ENCODE measurements at regions not wholly inside any gene's neighbourhood (a gene's known extent, or its start where the extent isn't known, plus 50 kb on each side); places are given as distances from the start of the nearest gene placed in this dataset.

DNA sequence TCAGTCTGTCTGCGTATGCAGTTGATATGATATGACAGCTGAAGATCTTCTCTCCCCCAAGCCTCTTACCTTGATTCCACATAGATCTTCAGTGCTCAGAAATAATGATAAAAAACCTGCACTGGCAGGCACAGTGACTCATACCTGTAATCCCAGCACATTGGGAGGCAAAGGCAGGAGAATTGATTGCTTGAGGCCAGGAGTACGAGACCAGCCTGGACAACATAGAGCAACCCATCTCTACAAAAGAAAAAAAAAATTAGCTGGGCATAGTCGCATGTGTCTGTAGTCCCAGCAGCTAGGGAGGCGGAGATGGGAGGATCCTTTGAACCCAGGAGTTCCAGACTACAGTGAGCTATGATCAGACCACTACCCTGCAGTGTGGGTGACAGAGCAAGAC lies 551.0 kb upstream of the MIR17HG start:
- Mint-ChIP-seq H3K4me1 (no peaks in the 10 kb centered on the region), H3K36me3 (no peaks in the 10 kb centered on the region), H3K27me3 (ENCODE audit: low read depth in 2 of 2) (no peaks in the 10 kb centered on the region), H3K4me3 (no peak overlapping the region), H3K27ac (no peak overlapping the region), H3K9me3 (peaks cover 7 to 9% of the 10 kb centered on the region in 2 donors)
- no peak for ATAC-seq
- Histone ChIP-seq H3K36me3 (ENCODE audit: control insufficient read depth, insufficient read depth, low read length) (no peaks in the 10 kb centered on the region), H3K4me3 (ENCODE audit: low read length) (no peak overlapping the region), H3K27me3 (ENCODE audit: control insufficient read depth, insufficient read depth, low read length) (no peaks in the 10 kb centered on the region), H3K27ac (ENCODE audit: low read length) (no peak overlapping the region), H3K9me3 (ENCODE audit: control insufficient read depth, insufficient read depth, low read length) (peaks cover 3% of the 10 kb centered on the region), H3K4me1 (ENCODE audit: control insufficient read depth, insufficient read depth, low read length) (no peaks in the 10 kb centered on the region)
- intact Hi-C loops (cut with micrococcal nuclease) = no loop called here
- no peak for DNase-seq
- TF ChIP-seq, protein P1, sequence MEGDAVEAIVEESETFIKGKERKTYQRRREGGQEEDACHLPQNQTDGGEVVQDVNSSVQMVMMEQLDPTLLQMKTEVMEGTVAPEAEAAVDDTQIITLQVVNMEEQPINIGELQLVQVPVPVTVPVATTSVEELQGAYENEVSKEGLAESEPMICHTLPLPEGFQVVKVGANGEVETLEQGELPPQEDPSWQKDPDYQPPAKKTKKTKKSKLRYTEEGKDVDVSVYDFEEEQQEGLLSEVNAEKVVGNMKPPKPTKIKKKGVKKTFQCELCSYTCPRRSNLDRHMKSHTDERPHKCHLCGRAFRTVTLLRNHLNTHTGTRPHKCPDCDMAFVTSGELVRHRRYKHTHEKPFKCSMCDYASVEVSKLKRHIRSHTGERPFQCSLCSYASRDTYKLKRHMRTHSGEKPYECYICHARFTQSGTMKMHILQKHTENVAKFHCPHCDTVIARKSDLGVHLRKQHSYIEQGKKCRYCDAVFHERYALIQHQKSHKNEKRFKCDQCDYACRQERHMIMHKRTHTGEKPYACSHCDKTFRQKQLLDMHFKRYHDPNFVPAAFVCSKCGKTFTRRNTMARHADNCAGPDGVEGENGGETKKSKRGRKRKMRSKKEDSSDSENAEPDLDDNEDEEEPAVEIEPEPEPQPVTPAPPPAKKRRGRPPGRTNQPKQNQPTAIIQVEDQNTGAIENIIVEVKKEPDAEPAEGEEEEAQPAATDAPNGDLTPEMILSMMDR (IDR thresholded peaks at IDR 0.05) = no peak
- 84% methylated on average over 4 of the region's 4 CpGs for WGBS (ENCODE audit: insufficient coverage)

DNA sequence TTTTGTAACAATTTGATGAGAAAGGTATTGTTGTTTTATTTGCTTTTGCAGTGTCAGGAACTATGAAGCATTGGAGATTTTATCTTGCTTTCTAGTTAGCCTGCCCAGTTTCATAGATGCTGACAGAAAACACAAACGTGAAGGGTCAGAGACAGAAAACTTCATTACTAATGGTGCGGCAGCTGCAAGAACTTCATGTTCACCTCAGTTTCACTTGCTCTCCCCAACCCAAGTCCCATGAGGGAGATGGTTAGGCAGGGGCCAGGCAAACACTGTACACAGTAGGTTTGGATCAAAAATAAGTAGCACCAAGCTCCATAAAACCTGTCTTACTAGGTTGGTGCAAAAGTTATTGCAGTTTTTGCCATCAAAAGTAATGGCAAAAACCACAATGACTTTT lies 550.2 kb upstream of the MIR17HG start:
- H3K27me3 Mint-ChIP-seq (ENCODE audit: low read depth in 2 of 2) = no peaks in the 10 kb centered on the region
- no peak overlapping the region for H3K27ac Mint-ChIP-seq
- Histone ChIP-seq H3K36me3 (ENCODE audit: control insufficient read depth, insufficient read depth, low read length) (no peaks in the 10 kb centered on the region), H3K4me1 (ENCODE audit: control insufficient read depth, insufficient read depth, low read length) (no peaks in the 10 kb centered on the region), H3K27me3 (ENCODE audit: control insufficient read depth, insufficient read depth, low read length) (no peaks in the 10 kb centered on the region), H3K27ac (ENCODE audit: low read length) (no peak overlapping the region), H3K4me3 (ENCODE audit: low read length) (no peak overlapping the region), H3K9me3 (ENCODE audit: control insufficient read depth, insufficient read depth, low read length) (peaks cover 3% of the 10 kb centered on the region)
- H3K4me3 Mint-ChIP-seq = no peak overlapping the region
- H3K9me3 Mint-ChIP-seq = peaks cover 7 to 9% of the 10 kb centered on the region in 2 donors
- whole genome bisulfite sequencing (ENCODE audit: insufficient coverage) = 77% methylated on average over 2 of the region's 2 CpGs
- ATAC-seq (no peak), DNase-seq (no peak)
- H3K36me3 Mint-ChIP-seq = no peaks in the 10 kb centered on the region
- H3K4me1 Mint-ChIP-seq = no peaks in the 10 kb centered on the region
- TF ChIP-seq, protein P1 (IDR thresholded peaks at IDR 0.05) = no peak
- intact Hi-C loops (cut with micrococcal nuclease) = no loop called here

DNA sequence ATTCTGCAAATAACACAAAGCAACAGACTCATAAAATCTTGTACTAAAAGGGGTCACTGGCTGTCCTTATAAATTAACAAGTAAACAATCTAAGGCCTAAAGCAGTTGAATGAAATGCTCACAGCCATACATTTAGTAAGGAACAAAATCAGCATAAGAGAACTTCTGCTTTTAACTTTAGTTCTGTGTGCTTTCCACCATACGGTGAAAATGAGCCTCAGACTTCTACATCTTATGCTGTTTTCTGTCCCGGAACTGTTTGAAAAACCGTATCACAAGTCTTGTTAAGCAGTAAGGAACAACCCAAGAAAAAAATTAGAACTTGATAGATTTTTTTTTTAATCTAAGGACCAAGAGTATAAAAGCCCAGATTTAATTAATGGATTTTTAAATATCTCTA lies 549.1 kb upstream of the MIR17HG start:
- H3K9me3 ChIP-seq (ENCODE audit: control insufficient read depth, insufficient read depth, low read length) = peaks cover 3% of the 10 kb centered on the region
- ATAC-seq = no peak
- H3K27me3 ChIP-seq (ENCODE audit: control insufficient read depth, insufficient read depth, low read length) = no peaks in the 10 kb centered on the region
- Mint-ChIP-seq H3K4me1 (no peaks in the 10 kb centered on the region), H3K27me3 (ENCODE audit: low read depth in 2 of 2) (no peaks in the 10 kb centered on the region), H3K9me3 (peaks cover 8 to 11% of the 10 kb centered on the region in 2 donors), H3K36me3 (no peaks in the 10 kb centered on the region), H3K27ac (no peak overlapping the region), H3K4me3 (no peak overlapping the region)
- no peak overlapping the region for H3K4me3 ChIP-seq (ENCODE audit: low read length)
- no peak overlapping the region for H3K27ac ChIP-seq (ENCODE audit: low read length)
- H3K36me3 ChIP-seq (ENCODE audit: control insufficient read depth, insufficient read depth, low read length) = no peaks in the 10 kb centered on the region
- H3K4me1 ChIP-seq (ENCODE audit: control insufficient read depth, insufficient read depth, low read length) = no peaks in the 10 kb centered on the region
- WGBS (ENCODE audit: insufficient coverage) = 11% methylated on average over 2 of the region's 3 CpGs
- no peak for DNase-seq
- intact Hi-C loops (cut with micrococcal nuclease) = no loop called here
- TF ChIP-seq, protein P1 (IDR thresholded peaks at IDR 0.05) = no peak

DNA sequence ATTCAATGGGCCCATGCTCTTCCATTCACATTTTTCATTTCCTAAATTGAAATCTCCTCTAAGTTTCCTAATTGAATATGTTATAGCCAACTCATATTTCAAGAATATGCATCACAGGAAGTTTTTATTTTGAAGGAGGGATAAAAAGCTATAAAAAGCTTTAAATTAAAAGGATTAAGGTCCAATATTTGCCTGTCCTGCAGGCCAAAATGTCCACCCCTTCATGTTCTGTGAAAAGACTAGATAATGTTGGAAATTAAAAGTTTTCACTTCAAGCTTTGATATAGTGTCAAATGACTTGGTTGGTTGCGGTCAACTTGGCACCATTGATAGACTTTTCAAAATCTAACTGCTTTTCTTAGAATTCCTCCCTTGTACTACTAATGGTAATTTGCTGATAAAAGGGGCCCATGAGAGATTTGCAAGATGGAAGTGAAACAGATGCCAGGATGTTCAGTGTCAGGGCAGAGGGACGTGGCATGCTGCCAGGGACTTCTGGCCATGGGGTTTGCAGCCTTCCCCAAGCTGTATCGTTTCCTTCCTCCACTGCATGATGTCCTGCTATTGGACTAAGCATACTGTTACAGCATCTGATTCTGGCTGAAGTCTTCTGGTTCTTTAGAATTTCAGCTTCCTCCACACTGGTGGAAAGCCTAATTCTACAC lies 547.3 kb upstream of the MIR17HG start:
- DNase-seq (no peak), ATAC-seq (no peak)
- Mint-ChIP-seq H3K4me1 (no peaks in the 10 kb centered on the region), H3K27me3 (ENCODE audit: low read depth in 2 of 2) (no peaks in the 10 kb centered on the region), H3K36me3 (no peaks in the 10 kb centered on the region), H3K4me3 (no peak overlapping the region), H3K27ac (no peak overlapping the region), H3K9me3 (peaks cover 8 to 11% of the 10 kb centered on the region in 2 donors)
- H3K27me3 ChIP-seq (ENCODE audit: control insufficient read depth, insufficient read depth, low read length) = no peaks in the 10 kb centered on the region
- WGBS (ENCODE audit: insufficient coverage) = 0% methylated on average over 2 of the region's 3 CpGs
- H3K27ac ChIP-seq (ENCODE audit: low read length) = no peak overlapping the region
- TF ChIP-seq, protein P1 (IDR thresholded peaks at IDR 0.05) = no peak
- no peaks in the 10 kb centered on the region for H3K4me1 ChIP-seq (ENCODE audit: control insufficient read depth, insufficient read depth, low read length)
- no peaks in the 10 kb centered on the region for H3K36me3 ChIP-seq (ENCODE audit: control insufficient read depth, insufficient read depth, low read length)
- H3K4me3 ChIP-seq (ENCODE audit: low read length) = no peak overlapping the region
- intact Hi-C loops (cut with micrococcal nuclease) = no loop called here
- H3K9me3 ChIP-seq (ENCODE audit: control insufficient read depth, insufficient read depth, low read length) = peaks cover 3% of the 10 kb centered on the region
